G401.6 (cell line): ENCODE measurements at regions not wholly inside any gene's neighbourhood (a gene's known extent, or its start where the extent isn't known, plus 50 kb on each side); places are given as distances from the start of the nearest gene placed in this dataset.
A peak's percentile ranks its signal among the peaks of the same experiment; 100 is the strongest.
"Not testable (repeated sequence)": the region's sequence is repeated elsewhere in the genome, so short reads cannot be mapped to it uniquely, and the experiment has no call there.

Experiments used
- FAIRE-seq: peaks from 2 replicates; lab custom pipeline; 2012; peaks lifted over from hg19 to GRCh38; lab: Jason Lieb, UNC

DNA sequence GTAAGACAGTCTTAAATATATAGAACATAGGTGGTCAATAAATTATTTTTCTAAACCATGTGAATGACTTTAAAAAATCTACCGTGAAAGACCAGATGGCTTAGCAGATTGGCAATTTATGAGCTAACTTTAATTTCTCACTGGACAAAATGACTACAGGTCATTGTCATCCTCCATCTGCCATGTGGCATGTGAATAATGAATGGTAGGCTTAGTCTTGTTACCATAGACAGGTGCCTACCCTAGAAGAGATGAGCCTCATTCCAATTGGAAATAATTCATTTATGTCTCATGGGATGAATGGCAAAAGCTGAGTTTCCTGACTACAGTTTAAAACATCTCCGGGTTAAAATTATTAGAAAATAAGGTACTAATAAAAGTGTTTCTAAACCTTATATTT lies 1043.3 kb downstream of the FAT4 start:
- FAIRE-seq = no peak

DNA sequence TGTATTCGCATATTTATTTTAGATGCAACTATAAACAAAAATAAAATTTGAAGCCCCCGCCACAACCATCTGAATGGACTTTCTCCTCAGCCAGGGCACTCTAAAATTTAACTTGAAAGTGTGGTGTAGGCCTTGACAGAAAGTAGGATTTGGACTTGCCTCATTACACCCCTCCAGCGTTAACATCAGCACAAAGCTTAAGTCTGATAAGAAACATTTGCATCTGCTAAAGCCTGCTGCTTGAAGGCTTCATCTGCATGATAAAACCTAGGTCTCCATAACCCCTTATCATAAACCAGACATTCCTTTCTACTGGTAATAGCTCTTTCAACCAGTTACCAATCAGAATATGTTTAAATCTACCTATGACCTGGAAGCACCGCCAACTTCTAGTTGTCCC lies 1046.5 kb downstream of the FAT4 start:
- FAIRE-seq = no peak

DNA sequence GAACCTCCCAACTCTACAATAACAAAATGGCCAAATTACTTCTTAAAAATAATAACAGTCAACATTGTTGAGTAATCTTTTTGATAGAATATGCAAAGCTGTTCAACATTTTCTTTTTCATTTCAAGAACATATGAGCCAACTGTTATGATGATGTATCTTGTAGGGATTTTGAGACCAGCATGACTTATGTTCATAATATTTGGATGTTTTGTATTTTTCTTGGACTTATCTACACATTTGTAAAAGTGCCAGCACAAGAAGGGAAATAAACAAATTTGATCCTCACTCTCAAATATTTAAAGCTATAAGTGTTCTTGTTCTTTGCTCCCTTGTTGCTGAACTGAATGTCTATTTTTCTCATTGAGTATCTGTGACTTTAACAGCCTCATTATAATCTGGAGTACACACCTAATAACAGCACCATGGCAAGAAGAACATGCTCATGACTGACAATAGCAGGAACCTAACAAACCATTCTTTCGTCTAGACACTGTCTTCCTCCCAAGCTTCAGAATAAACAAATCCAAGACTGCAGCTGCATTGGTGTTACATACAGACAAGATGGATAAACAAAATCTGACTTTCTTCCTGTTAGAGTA lies 1049.7 kb downstream of the FAT4 start:
- FAIRE-seq = no peak

DNA sequence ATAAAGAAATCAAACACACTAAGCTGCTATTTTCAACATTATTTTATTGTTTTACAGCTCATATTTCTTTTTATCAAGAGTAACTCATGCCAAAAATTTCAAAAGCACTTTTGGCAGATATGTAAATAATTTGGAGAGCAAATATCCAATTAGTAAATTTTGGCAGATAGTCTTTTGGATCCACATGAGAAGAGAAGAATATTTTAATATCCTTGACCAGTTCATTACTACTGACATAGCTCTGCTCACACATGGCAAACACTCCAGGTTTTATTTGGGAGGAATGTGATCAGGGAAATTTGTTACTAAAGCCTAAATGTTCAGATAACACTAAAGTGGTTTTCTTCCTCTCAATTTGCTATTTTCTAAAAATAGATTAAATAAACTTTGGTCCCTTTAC lies 1054.3 kb downstream of the FAT4 start:
- FAIRE-seq = no peak

DNA sequence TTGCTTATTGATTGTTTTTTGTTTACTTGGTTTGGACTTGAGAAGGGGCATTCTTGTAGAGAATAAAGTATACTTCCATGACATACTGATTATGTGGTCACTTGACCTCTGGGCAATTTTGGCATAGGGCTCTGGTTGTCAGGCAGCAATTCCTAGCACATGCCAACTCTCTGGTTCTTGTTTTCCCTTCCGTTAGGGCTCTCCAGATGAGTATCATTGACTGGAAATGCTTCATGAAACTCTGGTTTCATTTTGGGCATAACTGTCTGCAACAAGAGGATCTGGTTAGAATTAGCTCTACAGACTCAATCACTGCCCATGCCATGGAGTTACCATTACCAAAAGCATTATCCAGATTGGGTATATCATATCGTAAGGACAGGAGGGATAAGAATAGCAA lies 1057.9 kb downstream of the FAT4 start:
- FAIRE-seq = no peak

DNA sequence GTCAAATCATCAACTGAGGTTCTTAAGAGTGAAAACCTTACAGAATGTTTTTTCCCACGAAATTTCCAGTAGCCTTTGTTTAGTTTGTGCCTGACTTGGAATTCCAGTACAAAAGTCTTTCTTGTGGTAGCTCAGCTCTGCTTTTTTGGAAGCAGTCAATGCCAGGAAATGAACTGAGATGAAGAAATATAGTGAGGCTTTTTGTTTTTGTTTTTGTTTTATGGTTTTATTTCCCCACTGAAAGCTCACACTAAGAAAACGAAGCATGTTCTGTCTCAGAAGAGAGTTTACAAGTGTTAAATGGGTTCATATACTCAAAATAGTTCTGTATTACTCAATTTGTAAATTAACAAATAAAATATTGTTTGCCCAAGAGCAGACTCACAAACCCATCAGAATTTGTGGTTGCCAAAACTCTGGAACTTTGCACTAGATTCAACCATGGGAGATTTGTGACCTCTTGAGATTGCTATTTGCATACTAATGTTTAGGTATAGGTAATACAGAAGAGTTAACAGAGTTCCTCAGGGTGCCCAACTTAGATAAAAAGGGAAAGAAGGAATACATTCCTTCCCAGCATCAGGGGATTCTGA lies 1060.8 kb downstream of the FAT4 start:
- FAIRE-seq = no peak

DNA sequence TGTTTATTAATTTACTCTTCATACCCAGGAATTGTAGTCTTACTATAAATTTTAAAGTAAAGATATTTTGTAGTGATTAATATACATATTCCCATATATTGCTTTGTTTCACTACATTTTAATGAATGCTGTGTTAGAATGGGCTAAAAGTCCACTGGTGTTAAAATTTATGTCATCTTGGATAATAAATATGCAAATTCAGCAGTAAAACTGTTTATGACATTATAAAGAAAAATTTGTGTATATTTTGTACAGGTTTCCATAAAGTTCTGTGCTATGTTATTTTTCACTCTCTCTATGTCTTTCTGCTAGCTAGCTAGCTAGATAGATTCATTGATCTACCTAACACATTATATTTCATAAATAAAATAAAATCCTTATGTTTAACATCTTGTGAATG lies 1071.2 kb downstream of the FAT4 start:
- FAIRE-seq = no peak

DNA sequence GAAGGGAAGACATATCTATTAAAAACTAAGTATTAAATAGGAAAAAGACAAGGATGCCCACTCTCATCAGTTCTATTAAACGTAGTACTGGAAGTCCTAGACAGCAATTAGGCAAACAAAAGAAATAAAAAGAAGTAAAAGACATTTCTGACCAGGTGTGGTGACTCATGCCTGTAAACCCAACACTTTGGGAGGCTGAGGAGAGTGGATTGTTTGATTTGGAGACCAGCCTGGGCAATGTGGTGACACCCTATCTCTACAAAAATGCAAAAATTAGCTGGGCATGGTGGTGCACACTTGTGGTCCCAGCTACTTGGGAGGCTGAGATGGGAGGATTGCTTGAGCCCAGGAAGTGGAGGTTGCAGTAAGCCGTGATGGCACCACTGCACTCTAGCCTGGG lies 1071.8 kb downstream of the FAT4 start:
- no peak for FAIRE-seq

DNA sequence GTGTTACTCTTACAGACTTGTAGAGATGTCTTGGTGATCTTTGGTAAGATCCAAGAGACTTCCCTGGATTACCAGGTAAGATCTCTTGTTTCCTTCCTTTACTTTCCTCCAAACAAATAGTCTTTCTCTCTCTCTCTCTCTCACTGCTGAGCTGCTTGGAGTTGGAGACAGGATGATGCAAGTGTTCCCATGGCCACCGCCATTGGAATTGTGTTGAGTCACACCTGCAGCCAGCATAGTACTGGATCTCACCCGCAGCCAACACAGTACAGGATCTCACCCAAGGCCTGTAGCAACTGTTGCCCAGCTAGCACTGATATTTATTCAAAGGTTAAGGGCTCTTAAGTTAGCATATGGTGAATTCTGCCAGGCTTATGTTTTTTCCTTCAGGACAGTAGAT lies 1080.9 kb downstream of the FAT4 start:
- no peak for FAIRE-seq

DNA sequence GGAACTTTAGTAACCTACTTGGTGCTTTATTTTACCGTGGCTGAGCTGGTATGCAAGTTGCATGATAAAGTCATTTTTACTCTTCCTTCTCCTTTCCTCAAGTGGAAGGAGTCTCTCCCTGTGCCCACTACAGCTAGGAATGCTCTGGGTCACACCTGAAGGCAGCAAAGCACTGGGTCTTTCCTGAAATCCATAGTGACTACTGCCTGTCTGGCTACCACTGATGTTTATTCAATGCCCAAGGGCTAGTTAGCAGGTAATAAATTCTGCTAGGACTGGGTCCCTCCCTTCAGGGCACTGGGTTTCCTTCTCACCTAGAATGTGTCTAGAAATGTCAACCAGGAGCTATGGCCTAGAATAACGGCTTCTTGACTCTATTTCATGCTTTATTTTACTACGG lies 1081.4 kb downstream of the FAT4 start:
- no peak for FAIRE-seq

DNA sequence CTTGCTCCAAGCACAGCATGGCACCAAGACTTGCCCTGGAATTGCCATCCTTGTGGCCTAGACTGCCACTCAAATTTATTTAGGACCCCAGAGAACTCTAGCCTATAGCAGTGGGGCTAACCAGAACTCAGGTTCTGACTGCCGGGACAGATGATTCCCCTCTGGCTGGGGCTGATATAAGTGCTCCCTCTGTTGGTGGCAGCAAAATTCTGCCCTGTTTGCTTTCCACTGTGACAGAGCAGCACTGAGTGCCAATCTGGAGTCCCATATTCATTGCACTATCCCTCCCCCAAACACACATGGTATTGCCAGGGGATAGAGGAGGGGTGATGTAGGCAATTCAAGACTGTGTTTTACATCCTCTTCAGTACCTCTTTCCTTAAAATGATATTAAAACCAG lies 1081.9 kb downstream of the FAT4 start:
- FAIRE-seq = no peak

DNA sequence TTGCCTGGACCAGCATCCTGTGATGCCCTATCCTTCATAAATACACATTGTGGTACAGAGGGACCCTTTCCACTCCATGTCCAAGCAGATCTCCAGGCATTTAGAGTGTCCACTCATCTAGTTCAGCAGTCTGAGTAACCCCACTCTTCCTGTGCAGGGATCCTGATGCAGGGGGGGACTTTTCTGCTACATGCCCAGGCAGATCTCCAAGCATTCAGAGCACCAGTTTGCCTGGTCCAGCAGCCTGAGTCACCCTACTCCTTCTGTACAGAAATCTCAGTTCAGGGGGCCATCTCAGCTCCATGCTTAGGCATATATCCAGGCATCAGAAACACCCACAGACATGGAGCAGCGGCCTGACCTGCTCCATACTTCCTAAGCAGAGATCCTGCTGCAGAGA lies 1089.8 kb downstream of the FAT4 start:
- no peak for FAIRE-seq

DNA sequence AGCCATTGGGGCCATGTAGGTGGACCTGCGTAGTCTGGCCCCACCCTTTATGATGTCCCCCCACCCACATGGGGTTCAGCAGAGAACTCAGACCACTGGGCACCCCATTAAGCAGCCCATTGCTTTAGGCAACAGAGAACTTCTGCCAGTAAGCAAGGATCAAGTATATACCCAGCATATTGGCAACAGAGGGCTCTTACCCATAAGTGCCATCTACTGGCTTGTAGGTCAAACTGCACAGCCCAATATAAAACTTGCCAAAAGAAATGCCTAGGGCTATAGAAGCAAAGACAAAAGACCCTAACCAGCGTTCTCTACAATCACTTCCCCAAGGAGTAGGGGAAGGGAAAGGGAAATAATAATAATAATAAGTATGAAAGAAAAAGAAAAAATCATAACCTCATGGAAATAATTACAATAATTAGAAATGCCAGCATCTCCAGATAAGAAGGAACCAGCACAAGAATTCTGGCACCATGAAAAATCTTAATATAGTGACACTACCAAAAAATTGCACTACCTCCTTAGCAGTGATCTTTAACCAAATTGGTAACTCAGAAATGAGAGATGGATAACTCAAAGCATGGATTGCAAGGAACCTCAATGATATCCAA lies 1090.7 kb downstream of the FAT4 start:
- peak; percentile 48 for FAIRE-seq

DNA sequence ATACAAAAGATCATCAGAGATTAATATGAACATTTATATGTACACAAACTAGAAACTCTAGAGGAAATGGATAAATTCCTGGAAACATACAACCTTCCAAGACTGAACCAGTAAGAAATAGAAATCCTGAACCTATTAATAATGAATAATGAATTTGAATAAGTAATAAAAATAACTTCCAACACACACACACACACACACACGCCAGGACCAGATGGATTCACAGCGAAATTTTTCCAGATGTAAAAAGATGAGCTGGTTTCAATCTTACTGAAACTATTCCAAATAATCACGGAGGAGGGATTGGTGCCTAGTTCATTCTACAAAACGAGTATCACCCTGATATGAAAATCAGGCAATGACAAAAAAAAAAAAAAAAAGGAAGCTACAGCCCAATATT lies 1095.0 kb downstream of the FAT4 start:
- no peak for FAIRE-seq

DNA sequence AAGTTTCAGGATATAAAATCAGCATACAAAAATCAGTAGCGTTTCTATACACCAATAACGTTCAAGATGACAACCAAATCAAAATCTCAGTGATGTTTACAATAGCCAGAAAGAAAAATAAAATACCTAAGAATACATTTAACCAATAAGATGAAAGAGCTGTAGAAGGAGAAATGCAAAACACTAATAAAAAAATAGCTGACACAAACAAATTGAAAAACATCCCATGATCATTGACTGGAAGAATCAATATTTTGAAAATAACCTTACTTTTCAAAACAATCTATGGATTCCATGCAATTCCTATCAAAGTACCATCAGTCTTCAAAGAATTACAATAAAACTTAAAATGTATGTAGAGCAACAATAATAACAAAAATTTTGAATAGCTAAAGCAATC lies 1096.3 kb downstream of the FAT4 start:
- FAIRE-seq = no peak

DNA sequence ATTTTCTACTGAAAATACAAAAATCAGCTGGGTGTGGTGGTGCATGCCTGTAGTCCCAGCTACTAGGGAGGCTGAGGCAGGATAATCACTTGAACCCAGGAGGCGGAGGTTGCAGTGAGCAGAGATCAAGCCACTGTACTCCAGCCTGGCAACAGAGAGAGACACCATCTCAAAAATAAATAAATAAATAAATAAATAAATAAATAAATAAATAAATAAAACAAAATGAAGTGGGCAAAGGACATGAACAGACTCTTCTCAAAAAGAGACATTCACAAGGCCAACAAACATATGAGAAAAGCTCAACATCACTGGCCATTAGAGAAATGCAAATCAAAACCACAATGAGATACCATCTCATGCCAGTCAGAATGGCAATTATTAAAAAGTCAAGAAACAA lies 1097.6 kb downstream of the FAT4 start:
- not testable (repeated sequence) for FAIRE-seq

DNA sequence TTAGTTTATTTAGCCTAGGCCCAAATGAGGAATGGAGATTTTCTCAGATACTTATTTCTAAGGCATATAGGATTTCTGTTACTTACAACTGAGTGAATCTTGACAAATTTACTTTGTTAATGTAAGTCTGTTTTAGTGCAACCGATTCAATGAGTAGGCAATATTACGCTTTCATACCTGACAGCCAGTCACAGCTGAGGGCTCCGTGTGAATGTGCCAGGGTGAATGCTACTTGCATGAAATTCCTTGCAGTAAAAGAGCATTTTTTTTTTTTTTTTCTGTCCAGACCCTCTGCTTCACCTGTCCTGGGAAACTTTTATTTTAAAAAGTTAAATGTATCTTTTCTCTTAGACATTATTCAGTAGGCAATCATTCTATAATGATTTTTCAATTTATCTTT lies 1100.0 kb downstream of the FAT4 start:
- FAIRE-seq = no peak

DNA sequence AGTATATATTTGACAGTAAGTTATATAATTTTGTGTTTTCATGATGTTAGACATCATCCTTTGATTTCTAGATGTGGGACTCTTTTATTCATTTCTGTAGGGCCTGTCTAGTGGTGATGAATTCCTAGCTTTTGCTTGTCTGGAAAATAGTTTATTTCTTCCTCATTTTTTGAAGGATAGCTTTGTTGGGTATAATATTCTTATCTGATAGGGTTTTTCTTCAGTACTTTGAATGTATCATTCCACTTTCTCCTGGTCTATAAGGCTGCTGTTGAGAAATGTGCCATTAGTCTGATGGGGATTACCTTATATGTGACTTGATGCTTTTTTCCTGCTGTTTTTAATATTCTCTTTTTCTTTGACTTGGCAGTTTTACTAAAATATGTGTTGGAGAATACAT lies 1104.5 kb downstream of the FAT4 start:
- no peak for FAIRE-seq

DNA sequence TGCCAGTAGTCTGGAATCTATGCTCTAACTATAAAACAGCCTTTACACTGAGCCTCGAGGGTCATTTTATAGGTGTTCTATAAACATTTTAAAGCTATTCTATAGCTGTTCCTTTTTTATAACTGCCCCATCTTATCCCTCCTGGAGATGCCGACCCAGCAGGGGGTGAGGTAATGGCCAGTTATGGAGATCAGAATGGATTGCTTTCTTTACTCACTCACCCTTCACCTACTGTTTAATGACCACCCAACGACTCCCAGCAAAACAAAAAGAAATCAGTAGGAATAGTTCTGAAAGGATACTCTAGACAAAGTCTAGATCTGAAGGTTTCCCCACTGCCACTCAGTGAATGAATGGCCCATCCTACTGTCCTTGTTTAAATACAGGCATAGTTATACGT lies 1113.1 kb downstream of the FAT4 start:
- no peak for FAIRE-seq

DNA sequence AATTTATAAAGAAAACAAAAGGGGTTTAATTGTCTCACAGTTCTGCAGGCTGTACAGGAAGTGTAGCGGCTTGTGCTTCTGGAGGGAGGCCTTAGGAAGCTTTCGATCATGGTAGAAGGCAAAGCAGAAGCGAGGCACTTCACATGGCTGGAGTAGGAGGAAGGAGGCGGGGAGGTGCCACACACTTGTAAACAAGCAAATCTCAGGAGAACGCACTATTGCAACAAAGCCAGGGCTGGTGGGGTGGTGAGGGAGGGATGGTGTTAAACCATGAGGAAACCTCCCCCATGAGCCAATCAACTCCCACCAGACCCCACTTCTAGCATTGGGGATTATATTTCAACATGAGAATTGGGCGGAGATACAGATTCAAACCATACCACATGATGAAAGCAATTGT lies 1116.3 kb downstream of the FAT4 start:
- no peak for FAIRE-seq

DNA sequence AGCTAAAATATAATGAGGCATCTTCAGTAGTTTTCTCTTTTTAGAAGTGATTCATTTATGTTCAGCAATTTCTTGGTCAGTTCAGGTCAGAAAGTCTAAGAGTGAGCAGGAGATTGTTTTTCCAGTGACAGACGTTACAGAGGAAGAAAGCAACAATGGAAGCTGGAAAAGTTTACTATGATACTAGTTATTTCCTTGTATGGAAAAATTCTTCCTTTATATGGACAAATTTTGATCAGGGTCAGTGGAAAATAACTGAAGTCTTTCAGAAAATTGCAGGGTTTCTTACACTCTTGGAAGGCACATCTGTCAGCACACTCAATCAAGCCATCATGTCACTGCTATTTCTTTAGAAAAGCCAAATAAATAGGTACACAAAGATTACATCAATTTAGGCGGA lies 1120.7 kb downstream of the FAT4 start:
- FAIRE-seq = no peak

DNA sequence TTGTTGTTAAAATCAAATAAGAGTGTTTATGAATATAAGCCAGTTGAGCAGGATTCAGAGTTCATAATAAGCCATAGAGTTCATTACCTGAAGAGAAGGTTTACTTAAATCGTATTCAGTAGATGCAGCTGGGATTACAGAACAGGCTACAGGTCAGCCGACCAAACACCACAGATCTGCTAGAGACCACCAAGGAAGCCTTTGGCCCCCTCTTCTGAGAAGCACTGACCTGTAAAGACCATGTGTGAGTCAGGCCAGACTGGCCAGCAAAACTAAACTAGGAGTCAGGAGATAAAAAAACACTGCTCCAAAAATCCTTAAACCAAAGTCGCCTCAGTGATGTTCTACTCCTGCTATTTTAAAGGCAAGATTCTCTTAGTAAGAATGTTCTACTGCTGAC lies 1125.5 kb downstream of the FAT4 start:
- FAIRE-seq = no peak

DNA sequence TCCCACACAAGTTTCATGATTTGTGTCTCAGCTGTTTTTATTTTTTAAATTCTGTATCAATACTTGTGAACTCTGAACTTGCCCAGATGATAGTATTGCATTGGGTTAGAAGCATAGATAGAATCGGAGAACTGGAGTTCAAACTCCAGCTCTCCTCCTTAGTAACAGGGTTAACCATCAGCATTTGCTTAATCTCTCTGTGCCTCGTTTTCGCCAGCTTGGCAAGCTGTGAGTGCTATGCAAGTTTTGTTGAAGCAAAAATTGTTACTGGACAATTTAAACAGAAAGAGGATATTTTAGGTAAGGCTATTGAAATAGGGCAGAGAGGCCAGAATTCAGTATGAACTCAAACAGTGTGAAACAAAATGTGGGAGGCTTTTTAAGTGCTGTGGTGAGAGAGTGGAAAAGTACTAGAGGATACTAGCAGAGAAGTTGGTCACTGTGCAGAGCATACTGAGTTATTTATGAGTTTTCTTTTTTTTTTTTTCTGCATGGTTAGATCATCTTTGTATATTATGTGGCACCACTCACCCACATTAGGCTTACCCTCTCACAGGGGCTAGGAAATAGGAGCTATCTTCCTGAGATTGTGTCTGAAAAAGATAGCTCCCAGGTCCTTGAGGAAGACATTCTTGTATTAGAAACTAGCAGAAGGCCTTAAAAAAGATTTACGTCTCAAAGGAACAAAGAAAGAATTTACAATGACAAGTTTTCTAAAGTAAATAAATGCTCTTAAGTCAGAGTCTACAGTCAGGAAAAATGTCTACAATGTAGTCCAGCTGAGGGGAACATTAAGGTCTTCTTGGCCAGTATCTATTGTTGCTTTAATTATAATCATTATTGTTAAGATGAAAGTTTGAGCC lies 1126.6 kb downstream of the FAT4 start:
- no peak for FAIRE-seq
